ENCODE measurements at regions not wholly inside any gene's neighbourhood (a gene's known extent, or its start where the extent isn't known, plus 50 kb on each side); places are given as distances from the start of the nearest gene placed in this dataset.
"Not testable (repeated sequence)": the region's sequence is repeated elsewhere in the genome, so short reads cannot be mapped to it uniquely, and the experiment has no call there.

DNA sequence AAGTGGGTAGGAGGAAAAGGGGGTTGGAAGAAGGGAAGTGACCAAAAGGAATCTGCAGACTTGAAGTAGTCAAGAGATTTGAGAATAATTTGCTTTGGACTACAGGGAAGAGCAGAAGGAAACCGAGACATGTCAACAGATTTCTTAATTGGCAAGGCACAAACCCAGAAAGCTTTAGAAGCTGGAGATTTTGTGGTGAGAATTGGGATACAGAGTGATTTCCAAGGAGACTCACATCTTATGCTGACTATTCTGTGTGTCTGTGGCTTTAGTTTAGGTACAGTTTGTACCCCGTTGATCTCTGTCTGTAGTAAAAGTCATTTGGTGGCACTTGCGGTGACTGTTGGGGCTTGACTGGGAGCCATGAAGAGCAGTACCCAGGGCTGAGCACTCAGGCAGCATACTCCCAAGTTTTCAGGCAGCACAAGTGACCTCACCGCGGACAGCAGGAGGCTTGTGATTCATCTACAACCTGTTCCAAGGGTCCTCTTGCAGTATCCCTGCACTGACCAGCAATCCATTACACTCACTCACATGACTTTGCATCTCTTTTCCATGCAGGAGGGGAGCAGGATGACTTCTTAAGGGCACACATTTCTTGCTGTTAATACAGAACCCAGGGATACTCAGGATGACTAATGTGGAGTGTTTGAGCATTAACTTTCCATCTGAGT lies 97.1 kb upstream of the TNP1 start:
- DNase-seq = no peak

DNA sequence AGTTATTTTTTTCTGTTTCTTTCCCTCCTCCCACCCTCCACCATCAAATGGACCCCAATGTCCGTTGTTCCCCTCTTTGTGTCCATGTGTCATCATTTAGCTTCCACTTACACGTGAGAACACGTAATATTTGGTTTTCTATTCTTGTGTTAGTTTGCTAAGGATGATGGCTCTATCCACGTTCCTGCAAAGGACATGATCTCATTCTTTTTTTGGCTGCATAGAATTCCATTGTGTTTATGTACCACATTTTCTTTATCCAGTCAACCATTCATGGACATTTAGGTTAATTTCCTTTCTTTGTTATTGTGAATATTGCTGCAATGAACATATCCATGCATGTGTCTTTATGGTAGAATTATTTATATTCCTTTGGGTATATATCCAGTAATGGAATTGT lies 91.3 kb upstream of the TNP1 start:
- DNase-seq = no peak

DNA sequence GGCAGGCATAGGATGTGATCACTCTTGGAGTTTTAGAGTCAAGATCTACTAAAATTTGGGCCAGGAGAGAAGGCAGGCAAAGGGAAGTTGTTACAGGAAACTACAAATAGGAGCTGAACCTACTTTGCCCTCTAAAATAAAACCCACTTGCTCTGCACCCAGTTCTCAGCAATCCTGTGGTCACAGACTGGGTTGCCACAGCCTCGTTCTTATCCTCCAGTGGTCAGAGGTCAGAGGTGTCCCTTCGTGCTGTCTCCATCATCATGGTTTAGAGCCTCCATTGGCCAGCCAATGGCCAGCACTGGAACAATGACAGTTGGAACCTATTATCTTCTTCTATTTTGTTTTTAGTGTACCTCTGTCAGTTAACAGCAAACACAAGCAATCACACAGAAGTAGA lies 90.7 kb upstream of the TNP1 start:
- no peak for DNase-seq

DNA sequence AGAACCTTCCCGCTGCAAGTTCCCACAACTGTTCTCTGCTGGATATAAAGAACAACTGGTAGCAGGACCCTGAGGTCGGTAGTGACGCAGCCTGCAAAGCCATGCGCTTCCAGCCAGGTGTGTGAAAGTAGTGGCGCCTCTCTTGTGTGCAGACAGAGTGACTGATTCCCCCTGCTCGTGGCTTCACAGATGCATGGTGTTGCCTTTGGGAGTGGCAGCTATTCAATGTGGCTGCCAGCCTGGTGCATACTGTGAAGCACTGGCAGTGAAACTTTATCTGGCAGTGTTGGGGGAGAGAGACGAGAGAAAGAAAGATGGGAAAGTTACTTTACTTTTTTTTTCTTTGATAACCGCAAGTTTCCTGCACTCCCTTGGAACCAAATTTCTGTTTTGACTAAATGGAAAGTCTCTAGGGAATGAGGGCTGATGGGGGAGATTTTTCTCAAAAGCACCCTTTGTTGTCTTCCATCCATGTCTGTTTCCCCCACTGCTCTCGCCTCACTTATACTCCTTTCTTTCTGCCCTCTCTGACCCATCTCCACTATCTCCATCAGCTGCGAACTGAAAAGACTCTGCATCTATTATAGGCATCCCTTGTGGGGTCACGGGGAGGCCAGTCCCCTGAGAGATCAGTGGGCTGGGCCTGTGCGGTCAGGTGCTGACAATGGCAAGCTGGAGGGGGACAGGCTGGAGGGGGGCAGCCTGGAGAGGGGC lies 90.0 kb upstream of the TNP1 start:
- no peak for DNase-seq

DNA sequence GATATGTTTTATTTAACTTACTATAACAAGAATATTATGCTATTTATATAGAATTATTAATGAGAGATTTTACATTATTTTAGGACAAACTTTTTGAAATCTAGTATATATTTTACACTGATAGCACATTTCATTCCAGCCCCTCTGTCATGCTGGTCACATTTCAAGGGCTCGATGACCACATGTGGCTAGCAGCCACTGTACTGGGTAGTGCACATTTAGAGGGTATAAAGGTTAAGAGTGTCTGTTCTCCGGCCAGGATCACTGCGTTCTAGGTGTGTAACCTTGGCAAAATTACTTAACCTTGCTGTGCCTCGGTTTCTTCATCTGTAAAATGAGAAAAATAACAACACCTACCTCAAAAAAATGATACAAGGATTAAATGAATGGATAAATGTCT lies 87.2 kb upstream of the TNP1 start:
- no peak for DNase-seq

DNA sequence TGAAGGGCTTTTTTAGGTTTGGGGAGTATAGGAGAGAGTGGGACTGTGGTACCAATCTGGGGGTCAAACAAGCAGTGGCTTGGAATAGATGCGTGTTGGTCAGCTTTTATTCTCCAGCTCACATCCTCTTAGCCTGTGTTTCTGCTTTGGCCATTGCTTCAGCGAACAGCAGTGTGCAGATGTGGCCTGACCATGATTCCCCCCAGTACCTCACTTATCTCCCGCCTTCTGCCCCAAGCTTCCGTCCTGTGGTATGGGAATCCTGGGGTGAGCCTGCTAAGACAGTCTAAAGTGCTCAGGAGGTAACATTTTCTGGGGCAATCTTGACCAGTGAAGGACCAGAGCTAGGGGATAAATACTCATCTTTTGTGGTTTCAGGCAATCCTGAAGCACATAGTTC lies 84.9 kb upstream of the TNP1 start:
- DNase-seq = no peak

DNA sequence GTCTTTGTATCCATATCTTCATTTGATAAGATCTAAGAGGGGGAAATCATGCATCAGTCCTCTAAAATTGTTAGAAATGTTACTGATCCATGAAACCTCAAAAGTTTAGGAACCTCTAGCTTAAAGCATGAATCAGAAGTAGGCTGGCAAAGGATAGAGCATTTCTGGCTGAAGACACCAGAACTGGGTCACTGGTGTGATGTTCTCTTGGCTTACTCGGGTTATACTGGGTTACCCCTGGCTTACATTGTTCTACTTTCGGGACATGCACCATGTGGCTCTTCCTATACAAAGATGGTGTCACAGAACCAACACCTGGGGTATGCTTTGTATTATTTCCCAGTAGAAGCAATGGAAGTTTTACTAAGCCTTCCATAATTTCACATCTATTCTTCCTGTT lies 83.2 kb upstream of the TNP1 start:
- no peak for DNase-seq

DNA sequence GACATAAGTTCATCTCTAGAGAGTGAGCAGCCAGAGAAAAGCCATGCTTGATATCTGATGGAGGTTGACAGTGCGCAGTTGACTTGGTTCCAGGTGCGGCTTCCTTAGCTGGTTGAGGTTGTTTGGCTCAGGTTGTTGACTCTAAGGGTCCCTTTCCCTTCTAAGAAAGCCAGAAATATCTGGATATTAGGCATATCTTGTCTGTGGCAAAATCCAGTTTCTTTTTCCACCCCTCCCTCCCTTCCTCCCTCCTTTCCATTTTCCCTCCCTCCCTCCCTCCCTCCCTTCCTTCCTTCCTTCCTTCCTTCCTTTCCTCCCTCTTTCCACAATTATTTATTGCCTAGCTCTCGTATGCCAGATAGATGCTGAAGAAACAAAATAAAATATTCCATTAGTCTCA lies 82.6 kb upstream of the TNP1 start:
- DNase-seq = no peak

DNA sequence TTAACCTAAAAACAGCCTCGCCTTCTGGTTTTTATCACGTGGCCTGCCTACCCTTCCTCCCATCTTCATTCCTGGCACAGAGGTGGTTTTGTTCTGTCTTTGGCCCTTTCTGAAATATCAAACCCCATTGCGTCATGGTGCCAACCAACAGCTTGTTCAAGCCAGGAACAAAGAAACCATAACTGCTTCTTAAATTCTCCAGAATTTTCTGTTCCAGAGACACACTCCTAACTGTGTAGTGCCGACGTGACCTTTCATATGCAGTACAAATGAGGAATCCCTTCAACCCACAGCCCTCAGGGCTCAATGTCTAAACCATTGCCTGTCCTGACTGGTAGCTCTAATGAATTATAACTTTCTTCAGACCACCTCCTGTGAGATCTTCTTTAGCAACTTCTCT lies 82.2 kb upstream of the TNP1 start:
- DNase-seq = no peak

DNA sequence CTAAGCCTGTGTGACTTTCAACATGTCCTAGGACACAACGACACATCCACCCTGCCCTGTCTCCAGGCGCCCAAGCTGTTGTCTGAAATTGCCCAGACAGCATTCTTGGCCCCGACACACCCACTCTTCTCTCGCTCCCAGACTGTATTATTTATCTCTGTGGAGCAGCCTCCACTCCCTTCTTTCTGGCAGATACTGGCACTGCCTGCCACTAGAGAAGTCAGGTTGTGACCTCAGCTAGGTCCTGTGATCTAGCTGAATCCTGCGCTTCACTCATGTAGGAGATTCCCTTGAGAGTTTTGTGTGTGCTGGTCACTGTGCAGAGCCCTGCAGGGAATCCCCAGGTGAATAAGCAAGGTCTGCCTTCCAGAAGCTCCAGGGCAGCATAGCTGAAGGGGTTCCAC lies 77.1 kb upstream of the TNP1 start:
- DNase-seq = no peak

DNA sequence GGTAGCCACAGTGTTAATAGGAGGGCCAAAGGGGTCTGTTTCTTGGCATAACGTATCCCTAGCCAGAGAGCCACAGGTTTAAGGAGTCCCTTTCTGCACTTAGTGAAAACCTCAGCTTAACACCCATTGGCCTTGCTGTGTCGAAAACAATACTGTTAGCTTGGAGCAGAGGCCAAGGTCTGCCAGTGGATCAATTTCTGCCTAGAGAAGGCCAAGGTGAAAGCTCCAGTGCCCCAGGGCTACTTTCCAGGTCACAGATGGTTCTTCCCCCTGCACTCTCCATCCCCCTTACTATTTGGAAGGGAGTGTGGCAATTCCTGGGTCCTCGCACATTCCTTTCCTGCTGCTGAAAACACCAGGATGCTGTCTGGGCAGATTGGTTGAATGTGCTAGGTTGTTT lies 74.8 kb upstream of the TNP1 start:
- no peak for DNase-seq

DNA sequence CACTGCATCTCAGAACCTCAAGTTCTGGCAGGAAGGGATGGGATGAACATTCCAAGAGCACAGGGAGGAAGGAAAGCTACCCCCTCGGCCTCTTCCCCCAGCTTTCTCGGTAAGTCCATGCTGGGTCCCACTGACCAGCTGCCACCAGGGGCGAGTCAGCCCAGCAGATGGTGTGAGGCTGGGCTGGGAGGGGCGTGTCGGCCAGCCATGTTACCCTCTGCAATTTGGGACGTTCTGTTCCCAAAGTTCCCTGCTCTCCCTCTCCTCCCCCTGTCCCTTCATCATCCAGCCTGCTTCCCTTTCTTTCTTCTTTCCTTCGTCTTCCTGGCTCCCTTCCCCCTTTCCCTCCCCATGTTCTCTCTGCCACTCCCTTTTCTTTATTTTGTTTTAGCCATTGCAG lies 74.3 kb upstream of the TNP1 start:
- no peak for DNase-seq

DNA sequence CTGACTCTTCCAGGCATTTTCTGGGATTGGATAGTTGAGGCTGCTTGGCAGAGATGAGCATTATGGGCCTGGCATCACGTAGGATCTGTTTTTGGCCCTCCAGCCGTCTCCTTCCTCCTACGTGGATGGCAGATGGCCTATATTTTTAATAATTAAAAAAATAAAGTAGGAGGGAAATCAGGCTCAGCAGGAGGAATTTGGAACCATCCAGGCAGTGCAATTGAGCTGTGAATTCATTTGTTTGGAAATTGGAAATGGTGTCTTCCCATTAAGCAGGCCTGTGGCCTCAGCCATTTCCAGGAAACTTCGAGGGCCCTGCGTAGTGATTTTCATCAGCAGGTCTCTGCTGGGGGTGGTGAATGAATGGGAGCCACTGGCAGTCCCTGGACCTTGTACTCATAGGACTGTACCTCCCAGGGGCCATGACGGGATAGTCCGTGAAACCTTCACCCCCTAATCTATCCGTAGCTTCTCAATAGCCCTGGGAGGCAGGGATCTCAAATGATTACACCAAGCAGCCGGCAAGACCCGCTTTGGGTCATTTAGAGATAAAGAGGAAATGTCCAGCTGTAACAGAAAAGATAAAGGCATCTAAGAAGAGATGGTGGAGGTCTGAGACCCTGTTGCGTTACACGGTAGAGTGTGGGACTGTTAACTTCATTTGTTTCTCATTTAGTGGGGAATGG lies 73.1 kb upstream of the TNP1 start:
- DNase-seq = no peak

DNA sequence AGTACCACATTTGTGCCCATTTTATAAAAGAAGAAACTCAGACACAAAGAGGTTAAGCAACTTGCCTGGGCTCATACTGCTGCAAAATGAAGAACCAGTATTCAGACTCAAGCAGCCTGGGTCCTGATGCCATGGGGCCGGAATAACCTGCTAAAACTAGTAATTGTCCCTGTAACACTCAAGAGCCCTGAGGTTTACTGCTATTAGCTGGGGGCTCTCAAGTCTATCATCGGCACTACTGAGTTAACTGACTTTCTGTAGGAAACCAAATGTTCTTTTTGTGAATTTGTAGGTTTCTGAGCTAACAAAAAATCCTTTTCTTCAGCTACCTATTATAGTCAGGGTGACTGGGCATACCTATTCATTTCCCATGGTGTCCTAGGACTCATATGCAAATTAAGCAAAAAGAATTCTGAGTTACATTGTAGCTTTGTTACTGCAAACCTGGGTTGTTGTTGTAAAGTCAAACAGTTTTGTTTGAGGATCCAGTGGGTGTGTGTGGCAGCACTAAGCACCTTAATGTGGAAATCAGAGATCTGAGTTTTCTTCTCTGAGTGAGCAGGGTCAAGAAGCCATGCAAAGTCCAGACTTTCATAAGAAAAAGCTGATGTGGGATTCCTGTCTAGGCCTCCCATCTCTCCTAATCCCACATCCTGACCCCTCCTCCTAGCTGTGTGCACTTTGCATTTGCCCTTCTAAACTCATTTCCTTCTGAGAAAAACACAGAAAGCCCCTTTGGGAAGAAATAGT lies 72.4 kb upstream of the TNP1 start:
- no peak for DNase-seq

DNA sequence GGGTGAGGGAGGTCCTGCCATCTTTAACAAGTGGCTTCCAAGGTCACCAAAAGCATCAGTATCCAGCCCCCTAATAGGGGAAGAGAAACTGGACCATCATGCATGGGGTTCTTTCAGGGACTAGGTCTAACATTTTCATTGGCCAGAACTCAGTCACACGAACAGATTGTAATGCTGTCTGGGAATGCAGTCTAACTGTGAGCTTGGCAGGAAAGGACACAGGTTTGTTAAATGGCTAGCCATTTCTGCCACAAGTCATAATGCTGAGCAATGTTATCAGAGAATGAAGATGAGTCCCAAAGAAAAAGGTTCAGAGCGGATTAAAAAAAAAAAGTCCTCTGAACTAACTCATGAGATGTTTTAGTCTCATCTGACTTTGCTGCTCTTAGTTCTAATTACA lies 70.9 kb upstream of the TNP1 start:
- no peak for DNase-seq

DNA sequence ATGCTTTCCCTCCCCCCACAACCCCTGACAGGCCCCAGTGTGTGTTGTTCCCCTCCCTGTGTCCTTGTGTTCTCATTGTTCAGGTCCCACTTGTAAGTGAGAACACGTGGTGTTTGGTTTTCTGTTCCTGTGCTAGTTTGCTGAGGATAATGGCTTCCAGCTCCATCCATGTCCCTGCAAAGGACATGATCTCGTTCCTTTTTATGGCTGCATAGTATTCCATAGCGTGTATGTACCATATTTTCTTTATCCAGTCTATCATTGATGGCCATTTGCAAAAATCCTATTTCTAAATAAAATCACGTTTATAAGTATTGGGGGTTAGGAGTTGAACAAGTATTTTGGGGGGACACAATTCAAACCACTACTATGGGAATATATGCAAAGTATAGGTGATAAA lies 69.5 kb upstream of the TNP1 start:
- not testable (repeated sequence) for DNase-seq

DNA sequence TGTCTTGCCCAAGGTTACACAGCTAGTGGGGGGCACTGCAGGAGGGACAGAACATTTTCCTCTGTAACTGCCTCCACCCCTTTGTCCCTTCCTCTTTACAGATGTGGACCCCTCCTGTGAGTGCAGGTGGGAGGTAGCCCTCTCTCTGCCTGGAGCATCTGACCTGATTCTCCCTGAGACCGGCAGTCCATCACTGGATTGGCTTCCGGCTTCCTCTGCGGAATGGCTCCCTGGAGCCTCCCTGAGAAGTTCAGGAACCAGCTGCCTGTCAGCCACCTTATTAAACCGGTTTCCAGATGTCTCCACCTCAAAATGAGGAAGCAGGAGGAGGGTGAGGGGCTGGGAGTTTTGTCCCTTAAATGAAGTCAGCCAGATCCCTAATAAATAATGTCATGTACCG lies 67.3 kb upstream of the TNP1 start:
- DNase-seq = no peak

DNA sequence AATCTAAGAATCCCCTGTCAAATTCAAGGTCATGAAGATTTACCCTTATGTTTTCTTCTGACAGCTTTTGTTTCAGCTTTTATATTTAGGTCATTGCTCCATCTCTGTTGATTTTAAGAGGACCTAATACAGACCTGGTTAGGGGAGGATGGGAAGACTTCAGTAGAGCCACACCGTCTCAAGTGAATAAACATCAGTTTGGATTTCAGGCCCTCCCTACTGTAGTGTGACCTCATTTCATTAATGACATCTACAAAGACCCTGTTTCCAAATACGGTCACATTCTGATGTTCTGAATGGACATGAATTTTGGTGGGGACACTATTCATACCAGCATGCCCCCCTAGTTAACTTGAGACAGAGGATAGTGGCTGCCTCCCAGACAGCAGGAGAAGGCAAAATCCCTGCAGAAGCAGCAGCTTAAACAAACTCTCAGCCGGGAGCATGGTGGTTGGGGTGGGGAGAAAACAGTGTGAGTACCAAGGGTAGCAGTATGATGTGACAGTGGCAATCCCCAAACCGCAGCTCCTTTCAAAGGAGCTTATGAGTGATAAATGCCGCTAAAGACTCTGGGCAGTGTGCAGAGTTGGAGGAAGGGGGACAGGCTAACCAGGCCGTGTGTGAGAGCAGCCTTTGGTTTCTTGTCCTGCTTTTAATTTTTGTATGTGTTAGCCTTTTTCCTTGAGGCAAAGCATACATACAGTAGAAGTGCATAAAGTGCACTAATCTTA lies 65.9 kb upstream of the TNP1 start:
- DNase-seq = no peak

DNA sequence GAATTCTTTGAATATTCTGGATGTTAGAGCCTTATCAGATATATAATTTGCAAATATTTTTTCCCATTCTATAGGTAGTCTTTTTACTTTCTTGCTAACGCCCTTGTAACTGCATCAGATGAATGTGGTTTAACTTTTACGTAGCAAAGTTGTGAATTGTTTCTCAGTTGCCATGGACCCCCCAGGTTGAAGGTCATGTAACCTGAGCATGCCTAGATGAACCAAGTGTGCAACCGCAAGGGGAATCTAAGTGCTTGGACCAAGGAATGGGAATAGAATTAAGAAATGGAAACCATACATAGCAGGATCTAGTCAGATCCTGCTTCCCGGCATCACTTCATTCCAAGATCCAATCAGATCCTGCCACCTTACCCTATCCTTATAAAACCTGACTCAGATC lies 65.1 kb upstream of the TNP1 start:
- no peak for DNase-seq

DNA sequence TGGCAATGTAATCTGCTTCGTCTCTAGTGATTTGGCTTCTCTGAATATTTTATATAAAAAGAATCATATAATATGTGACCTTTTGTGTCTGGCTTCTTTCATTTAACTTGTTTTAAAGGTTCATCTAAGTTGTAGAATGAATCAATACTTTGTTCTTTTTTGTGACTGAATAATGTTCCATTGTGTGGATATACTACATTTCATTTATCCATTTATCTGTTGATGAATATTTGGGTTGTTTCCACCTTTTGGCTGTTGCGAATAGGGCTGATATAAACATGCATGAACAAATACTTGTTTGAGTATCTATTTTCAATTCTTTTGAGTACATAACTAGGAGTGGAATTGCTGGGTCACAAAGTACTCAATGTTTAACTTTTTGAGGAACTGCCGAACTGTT lies 63.8 kb upstream of the TNP1 start:
- DNase-seq = no peak

DNA sequence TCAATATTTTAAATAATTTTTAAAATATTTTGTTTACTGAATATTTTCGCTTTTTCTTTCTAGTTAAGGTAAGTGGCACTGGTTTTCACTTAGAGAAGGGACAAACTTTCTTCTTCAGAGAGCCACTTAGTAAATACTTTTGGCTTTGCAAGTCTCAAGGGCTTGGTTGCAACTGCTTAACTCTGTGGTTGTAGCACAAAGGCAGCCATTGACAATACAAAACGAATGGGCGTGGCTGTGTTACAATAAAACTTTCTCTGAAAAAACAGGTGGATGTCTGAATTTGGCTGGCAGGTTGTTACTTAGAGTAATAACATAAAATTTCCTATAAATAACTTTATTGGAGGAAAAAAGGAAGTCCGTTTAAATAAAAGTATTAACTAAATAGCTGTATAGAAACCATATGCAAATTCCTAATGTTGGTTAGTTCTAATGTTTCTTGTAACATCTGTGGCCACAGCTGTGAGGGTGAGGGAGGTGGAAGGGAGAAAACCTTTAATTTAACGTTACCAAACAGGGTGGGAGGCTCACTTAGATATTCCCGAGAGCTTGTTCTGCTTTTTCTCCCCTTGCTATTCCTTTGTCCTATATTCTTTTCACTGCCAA lies 62.4 kb upstream of the TNP1 start:
- DNase-seq = no peak

DNA sequence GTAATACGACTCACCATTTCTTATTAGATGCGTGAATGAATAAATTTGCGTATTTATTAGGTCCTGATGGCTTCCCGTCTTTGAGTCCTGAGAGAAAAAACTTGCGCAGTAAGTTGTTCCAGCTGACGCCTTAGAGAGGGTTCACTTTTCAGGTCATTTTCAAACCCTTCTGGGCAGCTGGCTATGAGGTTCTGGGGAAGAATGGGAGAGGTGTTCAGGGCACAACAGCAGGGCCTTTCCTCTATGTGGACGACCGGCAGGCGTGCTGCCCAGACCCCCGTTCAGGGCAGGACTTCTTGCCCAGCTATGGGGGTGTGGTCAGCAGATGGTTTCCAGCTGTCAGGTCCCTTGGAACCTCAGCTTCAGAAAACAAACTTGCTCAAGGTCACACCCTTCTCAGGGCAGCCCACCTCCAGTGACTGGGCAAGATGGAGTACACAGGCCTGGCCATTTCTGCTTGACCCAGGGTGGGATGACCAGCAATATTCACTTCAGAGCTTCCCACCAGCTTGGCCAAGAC lies 61.1 kb upstream of the TNP1 start:
- no peak for DNase-seq
